Activated CD8-positive, alpha-beta T cell treated with anti-CD3 and anti-CD28 coated beads for 36 hours (primary cell): ENCODE measurements at regions not wholly inside any gene's neighbourhood (a gene's known extent, or its start where the extent isn't known, plus 50 kb on each side); places are given as distances from the start of the nearest gene placed in this dataset.
"Not testable (repeated sequence)": the region's sequence is repeated elsewhere in the genome, so short reads cannot be mapped to it uniquely, and the experiment has no call there.

ENCODE experiments used
- ATAC-seq: fragments of 200-7000 bp; cut with Tn5 transposase; one replicate; pipeline ENCODE4 v1.10.0; 2021; ENCODE audit warnings: mild to moderate bottlenecking, moderate library complexity
- CTCF ChIA-PET: fragments of 350-600 bp; sonication (Branson Sonifier 250); formaldehyde crosslinking; loops from one replicate; lab custom pipeline; 2021; ENCODE audit warnings: antibody characterized with exemption; lab: Charles Lee
- POLR2A ChIA-PET: fragments of 350-600 bp; sonication (Branson Sonifier 250); formaldehyde crosslinking; loops from one replicate; lab custom pipeline; 2021; ENCODE audit warnings: antibody characterized with exemption; lab: Charles Lee
- DNase-seq: peaks from one replicate; pipeline ENCODE4 v3.0.0-alpha.2; 2020
- H3K27ac Mint-ChIP-seq: one replicate; pipeline ENCODE4 v1.8.0; 2021; ENCODE audit warnings: mild to moderate bottlenecking, mixed read lengths
- H3K27me3 Mint-ChIP-seq: one replicate; pipeline ENCODE4 v1.8.0; 2021; ENCODE audit warnings: mixed read lengths
- H3K36me3 Mint-ChIP-seq: one replicate; pipeline ENCODE4 v1.8.0; 2021; ENCODE audit warnings: low read depth, mixed read lengths
- H3K4me1 Mint-ChIP-seq: one replicate; pipeline ENCODE4 v1.8.0; 2021; ENCODE audit warnings: low read depth, mixed read lengths
- H3K4me3 Mint-ChIP-seq: one replicate; pipeline ENCODE4 v1.8.0; 2021; ENCODE audit warnings: mild to moderate bottlenecking, moderate library complexity, mixed read lengths
- H3K9me3 Mint-ChIP-seq: one replicate; pipeline ENCODE4 v1.8.0; 2021; ENCODE audit warnings: mixed read lengths
- intact Hi-C: fragments of 100-400 bp; cut with micrococcal nuclease; formaldehyde crosslinking; loops from one replicate; pipeline ENCODE4 v1.10.0; 2022

DNA sequence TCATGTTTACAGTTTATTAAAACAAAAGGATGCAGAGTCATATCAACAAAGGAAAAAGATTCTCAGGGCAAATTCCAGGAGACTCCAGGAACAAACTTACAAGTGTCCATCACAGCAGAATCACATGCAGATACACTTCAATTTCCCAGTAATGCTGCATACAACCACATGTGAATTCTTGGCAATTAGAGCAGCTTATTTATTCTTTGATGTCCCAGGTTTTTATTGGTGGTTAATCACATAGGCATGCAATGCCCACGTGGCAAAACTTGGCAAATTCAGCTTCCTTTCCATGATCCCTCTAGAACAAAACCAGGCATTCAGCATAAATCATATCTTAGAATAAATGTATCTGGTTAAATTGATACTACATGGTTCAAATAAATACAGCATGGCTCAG lies 376.5 kb upstream of the ZNG1F start:
- H3K36me3 Mint-ChIP-seq, H3K27ac Mint-ChIP-seq, CTCF ChIA-PET, H3K27me3 Mint-ChIP-seq, DNase-seq, intact Hi-C loops, POLR2A ChIA-PET, H3K4me3 Mint-ChIP-seq, H3K9me3 Mint-ChIP-seq, ATAC-seq, H3K4me1 Mint-ChIP-seq: not testable (repeated sequence)
